ENCODE measurements at regions not wholly inside any gene's neighbourhood (a gene's known extent, or its start where the extent isn't known, plus 50 kb on each side); places are given as distances from the start of the nearest gene placed in this dataset.

DNA sequence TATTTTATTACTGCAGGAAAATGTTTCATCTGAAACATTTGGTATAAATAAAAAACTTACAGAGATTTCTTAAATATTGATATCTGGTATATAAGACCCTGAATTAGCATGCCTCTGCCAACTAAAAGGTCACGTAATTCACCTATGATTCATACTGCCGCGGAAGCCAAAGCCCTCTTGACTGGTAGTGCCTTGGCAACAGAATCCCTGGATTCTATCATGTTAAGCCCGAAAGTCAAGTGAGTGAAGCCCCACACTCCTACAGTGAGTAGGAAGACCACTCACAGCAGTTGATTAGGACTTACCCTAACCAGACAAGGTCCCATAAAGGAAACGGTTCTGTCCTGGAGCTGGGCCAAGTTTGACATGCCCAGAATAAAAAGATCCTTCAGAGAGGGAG lies 175.6 kb upstream of the NREP start:
- Histone ChIP-seq H3K79me2 (ENCODE audit: control insufficient read depth, insufficient read depth, low read length) (no peaks in the 10 kb centered on the region), H3K27ac (ENCODE audit: insufficient read depth, low read depth, low read length) (no peak overlapping the region), H3K4me1 (ENCODE audit: control insufficient read depth, extremely low read depth, insufficient read depth, low read length) (no peaks in the 10 kb centered on the region), H3K9me1 (replicated peaks; ENCODE audit: control insufficient read depth, extremely low read depth, insufficient read depth, low read length) (no peaks in the 10 kb centered on the region), H3K27me3 (ENCODE audit: control insufficient read depth in 2 of 2, insufficient read depth in 2 of 2, low read length in 2 of 2) (peaks cover 0 to 3% of the 10 kb centered on the region in 2 experiments), H3K9ac (replicated peaks; ENCODE audit: extremely low read depth, insufficient read depth, low read length) (no peak overlapping the region), H3K4me3 (replicated peaks in 1 of 3; ENCODE audit: insufficient read depth in 1 of 3, low read depth in 1 of 3, low read length in 3 of 3) (no peak overlapping the region), H3K9me3 (replicated peaks; ENCODE audit: control insufficient read depth, insufficient read depth, low read length) (no peaks in the 10 kb centered on the region), H3K4me2 (ENCODE audit: insufficient read depth, low read length) (no peak overlapping the region), H2AFZ (ENCODE audit: low read depth, low read length) (no peak overlapping the region), H3K36me3 (ENCODE audit: control insufficient read depth in 2 of 2, extremely low read depth in 1 of 2, insufficient read depth in 2 of 2, low read length in 2 of 2) (no peaks in the 10 kb centered on the region), H4K20me1 (replicated peaks; ENCODE audit: control insufficient read depth, extremely low read depth, insufficient read depth, low read length) (no peaks in the 10 kb centered on the region)
- BruUV-seq (replicated peaks), result no TSS peak
- TF ChIP-seq, protein P1, sequence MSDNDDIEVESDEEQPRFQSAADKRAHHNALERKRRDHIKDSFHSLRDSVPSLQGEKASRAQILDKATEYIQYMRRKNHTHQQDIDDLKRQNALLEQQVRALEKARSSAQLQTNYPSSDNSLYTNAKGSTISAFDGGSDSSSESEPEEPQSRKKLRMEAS (IDR thresholded peaks at IDR 0.05; ENCODE audit: insufficient read depth, insufficient read length), result no peak
- TF ChIP-seq MYC (IDR thresholded peaks at IDR 0.05; ENCODE audit: low read depth, low read length) (no peak), JUN (IDR thresholded peaks at IDR 0.05; ENCODE audit: borderline replicate concordance, insufficient read depth, insufficient read length, low read depth) (no peak), FOS (IDR thresholded peaks at IDR 0.05; ENCODE audit: borderline replicate concordance, insufficient read depth, low read length) (no peak), EZH2 (IDR thresholded peaks at IDR 0.05; ENCODE audit: borderline replicate concordance, low read depth, low read length, severe bottlenecking) (no peak), GATA2 (IDR thresholded peaks at IDR 0.05; ENCODE audit: insufficient read depth, insufficient read length, low read depth, low read length) (no peak), POLR2AphosphoS5 (IDR thresholded peaks at IDR 0.05; ENCODE audit: insufficient read depth, low read depth, low read length) (no peak), POLR2A (IDR thresholded peaks at IDR 0.05; ENCODE audit: low read depth, low read length) (no peak)
- TF ChIP-seq, protein P2, sequence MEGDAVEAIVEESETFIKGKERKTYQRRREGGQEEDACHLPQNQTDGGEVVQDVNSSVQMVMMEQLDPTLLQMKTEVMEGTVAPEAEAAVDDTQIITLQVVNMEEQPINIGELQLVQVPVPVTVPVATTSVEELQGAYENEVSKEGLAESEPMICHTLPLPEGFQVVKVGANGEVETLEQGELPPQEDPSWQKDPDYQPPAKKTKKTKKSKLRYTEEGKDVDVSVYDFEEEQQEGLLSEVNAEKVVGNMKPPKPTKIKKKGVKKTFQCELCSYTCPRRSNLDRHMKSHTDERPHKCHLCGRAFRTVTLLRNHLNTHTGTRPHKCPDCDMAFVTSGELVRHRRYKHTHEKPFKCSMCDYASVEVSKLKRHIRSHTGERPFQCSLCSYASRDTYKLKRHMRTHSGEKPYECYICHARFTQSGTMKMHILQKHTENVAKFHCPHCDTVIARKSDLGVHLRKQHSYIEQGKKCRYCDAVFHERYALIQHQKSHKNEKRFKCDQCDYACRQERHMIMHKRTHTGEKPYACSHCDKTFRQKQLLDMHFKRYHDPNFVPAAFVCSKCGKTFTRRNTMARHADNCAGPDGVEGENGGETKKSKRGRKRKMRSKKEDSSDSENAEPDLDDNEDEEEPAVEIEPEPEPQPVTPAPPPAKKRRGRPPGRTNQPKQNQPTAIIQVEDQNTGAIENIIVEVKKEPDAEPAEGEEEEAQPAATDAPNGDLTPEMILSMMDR (IDR thresholded peaks at IDR 0.05; ENCODE audit: extremely low read depth in 1 of 2, insufficient read depth in 1 of 2, low read depth in 1 of 2, low read length in 2 of 2), result no peak
- POLR2A ChIA-PET, result no interaction called here
- no peak for FAIRE-seq
- dilution Hi-C loops (cut with MboI; ENCODE audit: extremely low pct_ligation_motif_present, low sequenced_read_pairs) (no loop called here), intact Hi-C loops (cut with micrococcal nuclease) (no loop called here)
- DNase-seq (ENCODE audit: low read depth, low spot score), result peak; percentile 6
- CTCF ChIA-PET, result no interaction called here
